ENCODE measurements at regions not wholly inside any gene's neighbourhood (a gene's known extent, or its start where the extent isn't known, plus 50 kb on each side); places are given as distances from the start of the nearest gene placed in this dataset.

DNA sequence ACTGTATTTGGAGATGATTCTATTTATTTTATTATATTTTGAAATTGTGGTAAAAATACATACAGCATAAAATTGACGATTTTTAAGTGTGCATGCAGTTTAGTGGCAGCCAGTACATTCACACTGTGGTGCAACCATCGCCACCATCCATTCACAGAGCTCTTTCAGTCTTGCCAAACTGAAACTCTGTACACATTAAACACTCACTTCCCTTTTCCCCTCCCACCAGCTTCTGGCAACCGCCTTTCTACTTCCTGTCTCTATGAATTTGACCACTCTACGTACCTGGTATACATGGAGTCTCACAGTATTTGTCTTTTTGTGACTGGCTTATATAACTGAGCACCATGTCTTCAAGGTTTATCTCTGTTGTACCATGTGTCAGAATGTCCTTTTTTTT, 303.3 kb upstream of the ATP10A start:
- H3K27ac ChIP-seq = no peak overlapping the region
- H3K27me3 ChIP-seq (replicated peaks in 1 of 7) = peaks cover 0 to 4% (median 0%) of the 10 kb centered on the region in 7 donors
- H3K4me3 ChIP-seq = no peak overlapping the region
- peaks cover 0 to 7% (median 0%) of the 10 kb centered on the region in 8 donors for H3K9me3 ChIP-seq
- H3K36me3 ChIP-seq = no peaks in the 10 kb centered on the region
- WGBS, 5 donors = 51 to 60% (median 58%) methylated on average over 4 of the region's 4 CpGs
- TF ChIP-seq POLR2AphosphoS5 (IDR thresholded peaks at IDR 0.05) = no peak
- TF ChIP-seq, protein P1, sequence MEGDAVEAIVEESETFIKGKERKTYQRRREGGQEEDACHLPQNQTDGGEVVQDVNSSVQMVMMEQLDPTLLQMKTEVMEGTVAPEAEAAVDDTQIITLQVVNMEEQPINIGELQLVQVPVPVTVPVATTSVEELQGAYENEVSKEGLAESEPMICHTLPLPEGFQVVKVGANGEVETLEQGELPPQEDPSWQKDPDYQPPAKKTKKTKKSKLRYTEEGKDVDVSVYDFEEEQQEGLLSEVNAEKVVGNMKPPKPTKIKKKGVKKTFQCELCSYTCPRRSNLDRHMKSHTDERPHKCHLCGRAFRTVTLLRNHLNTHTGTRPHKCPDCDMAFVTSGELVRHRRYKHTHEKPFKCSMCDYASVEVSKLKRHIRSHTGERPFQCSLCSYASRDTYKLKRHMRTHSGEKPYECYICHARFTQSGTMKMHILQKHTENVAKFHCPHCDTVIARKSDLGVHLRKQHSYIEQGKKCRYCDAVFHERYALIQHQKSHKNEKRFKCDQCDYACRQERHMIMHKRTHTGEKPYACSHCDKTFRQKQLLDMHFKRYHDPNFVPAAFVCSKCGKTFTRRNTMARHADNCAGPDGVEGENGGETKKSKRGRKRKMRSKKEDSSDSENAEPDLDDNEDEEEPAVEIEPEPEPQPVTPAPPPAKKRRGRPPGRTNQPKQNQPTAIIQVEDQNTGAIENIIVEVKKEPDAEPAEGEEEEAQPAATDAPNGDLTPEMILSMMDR (IDR thresholded peaks at IDR 0.05 in 8 of 11, conservative IDR thresholded peaks at IDR 0.05 in 3 of 11) = no peak
- TF ChIP-seq POLR2A (IDR thresholded peaks at IDR 0.05) = no peak
- no peaks in the 10 kb centered on the region for H3K4me1 ChIP-seq
- no peak for DNase-seq
- intact Hi-C loops (cut with DNase I; ENCODE audit: low total_unique reads) = no loop called here

DNA sequence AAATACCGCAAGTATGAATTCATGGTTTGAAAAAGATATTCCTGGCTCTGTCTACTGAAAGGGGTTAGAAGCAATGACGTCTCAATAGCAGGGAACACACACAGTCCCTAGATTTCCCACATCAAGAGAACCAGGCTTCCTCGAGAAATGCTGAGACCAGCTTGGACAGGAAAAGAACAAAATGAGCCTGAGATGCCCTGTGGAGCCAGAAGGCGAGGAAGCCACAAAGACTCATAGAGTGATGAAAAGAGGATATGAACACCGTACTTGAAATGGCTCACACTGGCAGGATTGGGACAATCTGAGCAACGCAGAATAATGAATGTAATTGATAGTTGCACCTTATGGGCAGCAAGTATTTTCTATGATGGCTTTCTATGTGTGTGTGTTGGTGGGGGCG, 302.4 kb upstream of the ATP10A start:
- WGBS, 5 donors = 79 to 83% (median 80%) methylated on average over 7 of the region's 7 CpGs
- H3K27ac ChIP-seq = no peak overlapping the region
- DNase-seq = no peak
- H3K27me3 ChIP-seq (replicated peaks in 1 of 7) = peaks cover 0 to 11% (median 0%) of the 10 kb centered on the region in 7 donors
- H3K4me1 ChIP-seq = no peaks in the 10 kb centered on the region
- intact Hi-C loops (cut with DNase I; ENCODE audit: low total_unique reads) = no loop called here
- no peak overlapping the region for H3K4me3 ChIP-seq
- TF ChIP-seq POLR2AphosphoS5 (IDR thresholded peaks at IDR 0.05) (no peak), POLR2A (IDR thresholded peaks at IDR 0.05) (no peak)
- TF ChIP-seq, protein P1 (IDR thresholded peaks at IDR 0.05 in 8 of 11, conservative IDR thresholded peaks at IDR 0.05 in 3 of 11) = no peak
- peaks cover 0 to 7% (median 0%) of the 10 kb centered on the region in 8 donors for H3K9me3 ChIP-seq
- H3K36me3 ChIP-seq = no peaks in the 10 kb centered on the region

DNA sequence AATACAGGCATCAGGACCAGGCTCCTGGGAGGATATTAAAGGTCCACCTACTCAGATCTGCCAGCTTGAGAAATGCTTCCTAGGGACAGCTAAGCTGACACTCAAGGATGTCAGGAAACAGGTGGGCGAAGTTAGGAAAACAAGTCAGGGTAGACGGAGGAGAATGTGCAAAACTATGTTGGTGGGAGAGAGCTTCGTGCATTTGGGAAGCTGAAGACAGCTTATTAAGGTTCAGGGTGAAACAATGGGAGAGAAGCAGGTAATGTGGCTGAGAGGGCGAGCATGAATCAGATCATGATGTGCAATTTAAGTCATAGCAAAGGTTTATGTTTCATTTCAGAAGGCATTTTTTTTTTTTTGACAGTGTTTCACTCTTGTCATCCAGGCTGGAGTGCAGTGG, 297.2 kb upstream of the ATP10A start:
- TF ChIP-seq POLR2AphosphoS5 (IDR thresholded peaks at IDR 0.05) (no peak), POLR2A (IDR thresholded peaks at IDR 0.05) (no peak)
- TF ChIP-seq, protein P1 (IDR thresholded peaks at IDR 0.05 in 8 of 11, conservative IDR thresholded peaks at IDR 0.05 in 3 of 11) = no peak
- Histone ChIP-seq H3K27me3 (replicated peaks in 1 of 7) (peaks cover 0 to 29% (median 0%) of the 10 kb centered on the region in 7 donors), H3K36me3 (no peaks in the 10 kb centered on the region), H3K9me3 (peaks cover 0 to 8% (median 0%) of the 10 kb centered on the region in 8 donors), H3K4me3 (no peak overlapping the region), H3K4me1 (no peaks in the 10 kb centered on the region), H3K27ac (no peak overlapping the region)
- WGBS, 5 donors = 66 to 76% (median 71%) methylated on average over 4 of the region's 4 CpGs
- intact Hi-C loops (cut with DNase I; ENCODE audit: low total_unique reads) = no loop called here
- DNase-seq = no peak

DNA sequence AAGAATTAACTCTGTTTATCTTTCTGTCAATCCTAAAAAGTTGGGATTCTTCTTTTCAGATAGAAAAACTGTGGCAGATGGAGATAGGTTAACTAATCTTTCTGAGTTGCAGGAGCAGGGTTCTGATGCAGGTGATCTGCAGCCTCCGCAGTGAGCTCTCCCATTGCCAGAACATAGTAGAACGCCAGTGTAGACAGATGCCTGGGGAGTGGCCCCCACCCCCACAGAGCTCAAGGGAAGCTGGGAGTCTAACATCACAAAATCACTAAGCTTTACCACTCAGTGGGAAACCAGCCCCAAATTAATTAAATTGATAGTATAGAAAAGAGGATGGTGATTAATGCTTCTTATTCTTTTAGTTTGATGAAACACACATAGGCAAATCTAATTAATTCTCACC, 295.0 kb upstream of the ATP10A start:
- H3K27me3 ChIP-seq (replicated peaks in 1 of 7) = peaks cover 0 to 32% (median 0%) of the 10 kb centered on the region in 7 donors
- TF ChIP-seq, protein P1 (IDR thresholded peaks at IDR 0.05 in 8 of 11, conservative IDR thresholded peaks at IDR 0.05 in 3 of 11) = no peak
- TF ChIP-seq POLR2AphosphoS5 (IDR thresholded peaks at IDR 0.05) (no peak), POLR2A (IDR thresholded peaks at IDR 0.05) (no peak)
- H3K9me3 ChIP-seq = peaks cover 0 to 25% (median 8%) of the 10 kb centered on the region in 8 donors
- no peaks in the 10 kb centered on the region for H3K36me3 ChIP-seq
- no peak for DNase-seq
- H3K4me1 ChIP-seq = no peaks in the 10 kb centered on the region
- 89 to 100% (median 95%) methylated on average over 2 of the region's 2 CpGs for WGBS, 5 donors
- intact Hi-C loops (cut with DNase I; ENCODE audit: low total_unique reads) = no loop called here
- H3K27ac ChIP-seq = no peak overlapping the region
- no peak overlapping the region for H3K4me3 ChIP-seq
